ENCODE measurements at regions not wholly inside any gene's neighbourhood (a gene's known extent, or its start where the extent isn't known, plus 50 kb on each side); places are given as distances from the start of the nearest gene placed in this dataset.
"Not testable (repeated sequence)": the region's sequence is repeated elsewhere in the genome, so short reads cannot be mapped to it uniquely, and the experiment has no call there.

DNA sequence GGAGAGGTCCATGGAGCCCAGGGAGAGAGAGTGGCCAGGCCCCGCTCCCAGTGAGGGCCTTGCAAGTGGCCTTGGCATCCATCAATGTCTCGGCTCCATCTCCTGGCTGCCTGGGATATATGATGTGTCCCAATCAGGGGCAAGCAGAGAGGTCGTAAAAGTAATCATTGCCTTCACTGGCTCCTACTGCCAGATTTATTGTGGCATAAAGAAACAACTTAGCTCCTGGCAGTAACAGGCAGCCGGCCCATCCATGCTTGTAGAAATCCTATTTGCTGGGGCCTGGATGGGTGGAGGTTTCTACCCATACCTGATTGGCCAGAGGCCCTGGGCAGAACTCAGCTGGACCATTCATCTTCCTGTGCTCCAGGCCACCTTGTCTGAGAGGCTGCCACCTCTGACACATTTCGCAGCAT, 272.6 kb downstream of the MATN1 start:
- no peak for DNase-seq

- no peak for DNase-seq
Measured at GRCh38 chr1:30450148-30450817, 273.1 kb downstream of the MATN1 start.

DNA sequence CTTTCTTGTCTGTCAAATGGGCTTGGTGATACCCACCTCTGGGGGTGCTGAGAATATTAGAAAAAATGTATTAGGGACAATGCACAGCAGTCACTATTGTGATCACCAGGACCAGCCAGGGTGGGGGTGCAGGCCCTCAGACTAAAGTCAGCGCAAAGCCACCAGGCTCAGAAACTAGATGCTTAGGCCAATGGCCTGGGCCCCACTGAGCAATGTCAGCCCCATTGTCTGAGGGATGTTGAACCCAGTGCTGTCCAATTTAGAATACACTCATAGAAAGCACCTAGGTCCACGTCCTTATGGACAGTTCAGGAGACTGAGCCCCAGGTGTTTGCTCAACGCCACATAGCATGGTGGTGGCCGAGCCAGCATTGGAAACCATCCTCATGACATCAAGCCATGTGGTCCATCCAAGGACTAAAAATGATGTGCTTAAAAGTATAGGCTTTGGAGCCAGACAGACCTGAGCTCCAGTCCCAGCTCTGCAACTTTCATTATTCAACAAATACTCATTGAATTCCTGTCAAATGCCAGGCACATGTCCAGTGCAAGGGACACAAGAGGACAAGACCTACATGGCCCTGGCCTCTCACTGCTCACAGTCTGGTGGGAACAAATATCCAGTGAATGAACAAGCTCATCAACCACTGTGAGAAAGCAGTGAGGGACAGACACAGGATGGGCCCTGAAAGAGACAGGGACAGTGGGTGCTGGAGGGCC, 273.8 kb downstream of the MATN1 start:
- DNase-seq, result no peak

DNA sequence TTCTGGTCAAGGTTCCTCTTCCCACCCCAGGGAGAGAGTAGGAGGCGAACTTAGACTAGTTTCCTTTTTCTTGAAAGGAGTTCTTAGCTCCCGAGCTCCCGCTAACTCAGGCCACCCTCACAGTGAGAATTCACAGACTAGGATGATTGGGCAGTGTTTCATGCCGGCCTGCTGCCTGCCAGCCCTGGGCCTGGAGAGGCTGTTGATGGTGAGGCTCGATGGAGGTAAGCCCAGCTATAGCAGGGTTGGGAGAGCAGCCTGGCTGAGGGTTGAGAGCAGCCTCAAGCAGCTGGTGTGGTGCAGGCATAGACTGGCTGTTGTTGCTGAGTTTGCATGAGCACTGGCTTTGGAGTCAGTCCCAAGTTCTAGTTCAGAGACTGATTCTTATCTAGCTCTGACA, 274.4 kb downstream of the MATN1 start:
- DNase-seq, result no peak

DNA sequence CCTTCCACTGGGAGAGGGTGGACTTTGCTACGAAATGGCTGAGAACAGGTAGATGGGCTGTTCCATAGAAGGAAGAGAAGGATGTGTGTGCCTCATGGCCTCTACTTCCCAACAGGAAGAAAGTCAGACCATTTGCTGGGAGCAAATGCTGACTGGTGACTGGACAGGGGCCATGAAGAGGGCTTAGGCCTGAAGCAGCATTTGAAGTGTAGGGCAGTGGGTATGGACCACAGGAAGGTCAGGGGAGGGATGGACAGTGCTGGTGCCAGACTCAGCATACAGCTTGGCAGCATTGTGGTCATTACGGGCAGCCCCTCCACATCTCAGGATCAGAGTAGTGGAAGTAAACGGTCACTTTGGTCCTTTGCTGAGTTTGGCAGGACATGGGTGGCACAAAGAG, 275.7 kb downstream of the MATN1 start:
- no peak for DNase-seq

GRCh38 chr1:30447080-30447479, 276.3 kb downstream of the MATN1 start:
- no peak for DNase-seq

DNA sequence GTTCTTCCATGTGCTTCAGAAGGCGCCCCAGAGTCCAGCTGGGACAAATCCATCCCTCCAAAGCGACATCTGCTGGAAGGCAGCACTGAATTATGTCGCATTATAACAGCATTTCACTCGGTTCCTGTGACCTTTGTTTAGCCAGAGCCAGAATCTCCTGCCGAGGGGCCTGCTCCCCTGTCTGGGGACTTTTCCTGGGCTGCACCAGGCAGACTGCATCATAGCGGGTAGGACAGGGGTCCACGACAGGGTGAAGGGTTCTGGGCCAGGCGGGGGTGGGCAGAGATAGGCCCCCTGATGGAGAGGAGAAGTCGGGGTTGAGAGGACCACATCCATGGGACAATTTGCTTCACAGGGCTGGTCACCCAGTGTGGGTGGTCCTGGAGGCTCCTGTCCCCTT, 276.9 kb downstream of the MATN1 start:
- no peak for DNase-seq

- DNase-seq, result no peak
Measured at GRCh38 chr1:30446095-30446494, 277.3 kb downstream of the MATN1 start.

GRCh38 chr1:30445449-30445848, 277.9 kb downstream of the MATN1 start:
- DNase-seq, result no peak

DNA sequence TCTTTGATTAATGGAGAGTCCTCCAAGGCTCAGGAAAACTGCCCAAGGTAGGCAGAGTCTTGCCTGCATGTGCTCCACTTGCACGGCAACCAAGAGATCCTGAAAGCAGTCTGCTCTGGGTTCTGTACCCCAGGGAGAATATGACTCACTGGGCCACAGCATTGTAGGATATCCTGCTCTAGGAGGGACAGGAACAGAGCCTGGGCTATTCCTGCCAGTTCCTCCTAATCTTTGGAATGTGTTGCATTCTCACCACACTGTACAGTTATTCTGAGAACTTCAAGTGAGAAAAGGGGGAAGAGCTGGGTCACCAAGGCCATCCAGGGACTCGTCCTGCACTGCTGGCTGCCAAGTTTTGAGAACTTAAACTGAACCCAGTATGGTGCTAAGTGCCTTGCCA, 278.5 kb downstream of the MATN1 start:
- DNase-seq, result no peak

DNA sequence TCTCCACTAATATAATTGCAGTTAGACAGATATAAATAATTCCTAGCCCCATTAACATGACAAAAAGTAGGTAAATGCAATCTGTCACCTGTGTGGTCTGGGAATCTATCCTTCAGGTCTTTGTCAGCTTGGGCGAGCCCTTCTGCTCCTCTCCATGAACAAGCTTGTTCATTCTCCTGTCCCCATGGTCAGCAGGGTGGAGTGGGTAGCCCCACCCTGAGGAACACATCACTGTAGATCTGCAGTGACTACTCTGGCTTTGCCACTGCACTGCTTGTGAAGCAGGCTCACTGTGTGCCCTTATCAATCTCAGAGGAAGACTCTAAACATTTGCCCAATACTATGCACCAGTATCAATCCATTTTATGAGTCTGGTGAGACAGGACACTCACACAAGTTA, 279.0 kb downstream of the MATN1 start:
- DNase-seq, result no peak

DNA sequence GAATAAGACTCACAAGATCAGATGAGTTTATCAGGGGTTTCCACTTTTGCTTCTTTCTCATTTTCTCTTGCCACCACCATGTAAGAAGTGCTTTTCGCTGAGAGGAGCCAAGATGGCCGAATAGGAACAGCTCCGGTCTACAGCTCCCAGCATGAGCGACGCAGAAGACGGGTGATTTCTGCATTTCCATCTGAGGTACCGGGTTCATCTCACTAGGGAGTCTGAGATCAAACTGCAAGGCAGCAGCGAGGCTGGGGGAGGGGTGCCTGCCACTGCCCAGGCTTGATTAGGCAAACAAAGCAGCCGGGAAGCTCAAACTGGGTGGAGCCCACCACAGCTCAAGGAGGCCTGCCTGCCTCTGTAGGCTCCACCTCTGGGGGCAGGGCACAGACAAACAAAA, 285.1 kb downstream of the MATN1 start:
- not testable (repeated sequence) for DNase-seq

DNA sequence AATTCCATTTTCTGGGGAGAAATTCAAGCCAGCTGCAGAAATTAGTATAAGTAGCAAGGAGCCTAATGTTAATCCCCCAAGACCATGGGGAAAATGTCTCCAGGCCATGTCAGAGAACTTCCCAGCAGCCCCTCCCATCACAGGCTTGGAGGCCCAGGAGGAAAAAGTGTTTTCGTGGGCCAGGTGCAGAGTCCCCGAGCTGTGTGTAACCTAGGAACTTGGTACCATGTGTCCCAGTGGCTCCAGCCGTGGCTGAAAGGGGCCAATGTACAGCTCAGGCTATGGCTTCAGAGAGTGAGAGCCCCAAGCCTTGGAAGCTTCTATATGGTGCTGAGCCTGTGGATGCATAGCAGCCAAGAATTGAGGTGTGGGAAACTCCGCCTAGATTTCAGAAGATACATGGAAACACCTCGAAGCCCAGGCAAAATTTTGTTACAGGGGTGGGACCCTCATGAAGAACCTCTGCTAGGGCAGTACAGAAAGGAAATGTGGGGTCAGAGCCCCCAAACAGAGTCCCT, 286.3 kb downstream of the MATN1 start:
- no peak for DNase-seq

DNA sequence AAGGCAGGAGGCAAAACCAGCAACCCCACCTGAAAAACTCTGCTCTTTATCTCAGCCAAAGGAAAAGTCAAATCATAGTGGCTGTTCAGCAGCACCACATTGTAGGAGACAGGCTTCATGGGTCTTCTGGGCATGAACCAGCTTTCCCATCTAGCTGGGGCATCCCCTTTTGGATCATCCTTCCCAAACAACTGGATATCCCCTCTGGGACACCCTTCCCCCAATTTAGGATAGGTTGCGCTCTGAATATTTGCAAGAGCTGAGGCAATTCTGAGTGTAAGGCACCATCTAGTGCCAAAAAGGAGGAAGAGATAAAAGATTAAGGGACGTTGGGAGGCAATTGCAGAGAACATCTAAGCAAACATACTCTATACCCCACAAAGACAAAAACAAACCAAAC, 295.8 kb downstream of the MATN1 start:
- no peak for DNase-seq

DNA sequence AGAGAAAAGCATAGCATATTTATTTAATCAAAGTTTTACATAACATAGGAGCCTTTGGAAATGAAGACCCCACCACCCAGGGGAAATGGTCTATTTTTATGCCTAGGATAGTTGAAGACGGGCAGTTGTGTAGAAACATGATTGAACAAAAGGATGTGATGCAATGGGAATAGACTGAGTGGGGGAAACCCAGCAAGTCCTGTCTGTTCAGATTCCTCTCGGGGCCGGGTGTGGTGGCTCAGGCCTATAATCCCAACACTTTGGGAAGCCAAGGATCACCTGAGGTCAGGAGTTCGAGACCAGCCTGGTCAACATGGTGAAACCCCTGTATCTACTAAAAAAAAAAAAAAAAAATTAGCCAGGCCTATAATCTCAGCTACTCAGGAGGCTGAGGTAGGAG, 298.3 kb downstream of the MATN1 start:
- no peak for DNase-seq

DNA sequence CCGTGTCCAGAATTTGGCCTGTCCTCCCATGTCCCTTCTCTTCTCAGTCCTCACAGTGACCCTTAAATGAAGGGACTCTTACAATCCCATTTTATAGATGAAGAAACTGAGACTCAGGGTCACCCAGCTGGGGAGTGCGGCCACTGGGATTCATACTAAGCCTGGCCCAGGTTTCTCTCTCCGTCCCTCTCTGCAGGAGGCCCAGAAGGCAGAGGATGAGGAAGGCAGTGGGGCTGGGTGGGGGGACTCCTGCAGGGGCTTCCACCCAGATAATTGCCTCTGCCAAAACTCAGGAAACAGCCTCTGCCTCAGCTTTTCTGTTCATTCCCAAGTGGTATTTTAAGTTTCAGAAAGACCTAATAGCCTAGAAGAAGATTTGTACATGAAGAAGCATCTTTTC, 299.8 kb downstream of the MATN1 start:
- DNase-seq, result no peak

DNA sequence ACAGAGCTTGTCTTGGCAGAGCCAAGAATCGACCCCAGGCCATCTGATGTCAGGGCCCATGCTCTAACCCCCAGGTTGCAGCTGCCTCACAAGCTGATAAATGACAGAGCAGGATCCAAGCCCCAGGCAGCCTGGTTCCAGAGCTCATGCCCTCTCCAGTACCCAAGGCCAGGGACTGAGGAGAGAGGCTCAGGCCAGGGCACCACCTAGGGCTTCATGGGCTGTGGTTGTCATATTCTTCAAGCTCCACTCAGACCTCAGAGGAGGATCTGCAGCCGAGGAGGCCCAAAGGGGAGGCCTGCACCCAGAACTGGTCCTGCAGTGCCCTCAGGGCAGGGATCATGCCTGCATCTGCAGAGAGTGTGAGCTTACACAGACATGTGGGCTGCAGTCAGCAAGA, 301.1 kb downstream of the MATN1 start:
- no peak for DNase-seq

DNA sequence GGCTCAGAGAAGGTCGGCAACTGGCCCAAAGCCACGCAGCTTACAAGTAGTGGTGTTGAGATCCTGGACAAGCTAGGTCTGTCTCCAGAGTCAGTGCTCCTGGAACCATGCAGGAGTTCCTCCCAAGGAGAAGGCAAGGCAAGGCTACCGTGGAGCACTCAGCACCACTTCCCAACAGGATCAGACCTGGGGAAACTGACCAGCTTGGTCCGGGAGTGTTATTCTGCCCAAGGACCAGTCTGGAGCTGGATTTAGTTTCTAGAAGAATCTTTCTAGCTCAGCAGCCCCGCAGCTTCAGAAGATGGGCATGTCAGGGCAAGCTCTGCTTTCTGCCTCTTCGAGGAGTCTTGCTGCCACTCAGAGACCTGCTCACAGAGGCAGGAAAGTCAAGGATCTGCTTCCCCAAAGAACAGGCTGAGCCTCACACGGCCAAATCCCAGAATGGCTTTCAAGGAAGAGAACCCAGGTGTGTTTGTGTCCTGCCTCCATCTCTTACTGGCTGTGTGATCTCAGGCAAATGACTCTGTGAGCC, 302.8 kb downstream of the MATN1 start:
- DNase-seq, result no peak

DNA sequence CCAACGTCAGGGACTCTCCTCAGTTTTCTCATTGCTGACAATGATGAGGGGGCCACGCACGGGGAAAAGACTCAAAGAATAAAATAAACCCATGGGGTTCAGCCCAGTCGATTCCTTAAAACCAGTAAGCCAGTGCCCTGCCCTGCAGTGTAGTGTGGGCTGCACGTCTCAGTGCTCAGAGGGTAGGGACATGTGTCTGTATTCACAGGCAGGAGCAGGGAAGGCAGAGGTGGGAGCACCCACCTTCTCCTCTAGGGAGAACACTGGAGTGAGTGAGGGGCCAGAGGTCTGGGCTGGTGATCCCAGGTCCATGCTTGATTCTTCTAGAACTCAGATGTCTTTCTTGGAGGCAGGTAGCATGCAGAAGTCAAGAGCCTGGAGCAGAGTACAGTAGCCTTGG, 303.6 kb downstream of the MATN1 start:
- no peak for DNase-seq

GRCh38 chr1:30418939-30419720, 304.3 kb downstream of the MATN1 start:
- DNase-seq, result no peak

DNA sequence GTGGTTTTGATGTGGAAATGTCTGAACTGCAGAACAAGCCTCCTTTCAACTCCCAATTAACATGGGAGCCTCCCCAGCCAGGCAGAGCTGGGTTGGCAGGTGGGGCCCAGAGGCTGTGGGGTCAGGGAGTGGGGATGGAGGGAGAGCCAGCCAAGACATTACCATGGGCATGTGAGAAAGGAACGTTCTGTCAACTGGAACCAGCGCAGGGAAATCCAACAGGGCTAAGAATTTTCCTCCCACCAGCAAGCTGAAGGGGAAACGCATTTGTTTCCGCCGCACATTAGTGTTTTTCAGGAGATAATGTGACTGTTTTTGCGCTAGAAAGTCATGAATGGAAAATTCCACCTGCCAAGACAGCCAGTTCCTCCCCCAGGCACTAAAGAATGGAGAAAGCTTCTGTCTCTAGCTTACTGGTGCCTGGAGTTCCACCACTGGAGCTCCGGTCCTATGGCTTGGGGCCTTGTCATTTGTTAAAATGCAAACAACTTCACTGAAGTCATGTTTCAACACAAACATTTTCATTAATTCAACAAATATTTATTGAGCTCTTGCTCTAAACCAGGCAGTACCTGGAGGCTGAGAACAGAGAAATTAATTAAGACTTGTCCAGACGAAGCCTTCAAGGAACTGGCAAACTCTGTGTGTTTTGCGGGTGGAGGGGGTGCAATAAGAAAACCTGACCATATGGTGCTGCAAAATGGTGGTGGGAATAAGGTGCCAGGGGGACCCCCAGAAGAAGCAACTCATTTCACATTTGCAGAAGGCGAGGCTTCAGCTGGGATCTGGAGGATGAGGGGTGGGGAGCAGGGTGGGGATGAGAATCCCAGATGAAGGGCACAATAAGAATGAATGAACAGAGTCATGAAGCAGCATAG, 305.1 kb downstream of the MATN1 start:
- no peak for DNase-seq

- DNase-seq, result no peak
Measured at GRCh38 chr1:30417701-30418046, 305.7 kb downstream of the MATN1 start.
